H1 (cell line): ENCODE measurements at regions not wholly inside any gene's neighbourhood (a gene's known extent, or its start where the extent isn't known, plus 50 kb on each side); places are given as distances from the start of the nearest gene placed in this dataset.

Experiments
- BACH1 ChIP-seq: IDR thresholded peaks from 2 replicates; pipeline ENCODE4 v1.6.1; 2012; ENCODE audit warnings: low read length, improper control_type of control experiment
- CHD2 ChIP-seq: IDR thresholded peaks from 2 replicates; pipeline ENCODE4 v1.6.1; 2012; ENCODE audit warnings: low read length, improper control_type of control experiment
- CTCF ChIP-seq, 3 experiments: IDR thresholded peaks; 1 replicate in 2 of 3; 2 replicates in 1 of 3; pipeline versions ENCODE4 v1.5.1 to v1.6.1; 2011; ENCODE audit warnings: low read length in 3 of 3, mild to moderate bottlenecking in 3 of 3, inconsistent platforms in 2 of 3, low read depth in 1 of 3, moderate library complexity in 1 of 3; ENCODE audit not compliant: insufficient read depth in 1 of 3; ENCODE audit errors: control extremely low read depth in 1 of 3
- EZH2 ChIP-seq: fragments of 200-600 bp; sonication (generic); IDR thresholded peaks from 2 replicates; pipeline ENCODE4 v1.7.1; 2012; ENCODE audit warnings: low read depth, mild to moderate bottlenecking, moderate library complexity, low read length, inconsistent platforms; ENCODE audit not compliant: severe bottlenecking
- GABPA ChIP-seq: IDR thresholded peaks from 2 replicates; pipeline ENCODE4 v1.6.1; 2011; ENCODE audit warnings: mild to moderate bottlenecking, low read length, moderate library complexity, borderline replicate concordance; ENCODE audit not compliant: insufficient read depth
- HDAC2 ChIP-seq, 2 experiments: fragments of 300-600 bp in 1 of 2; sonication (generic) in 1 of 2; IDR thresholded peaks; 2 replicates each; pipeline ENCODE4 v1.6.1; 2011 to 2012; ENCODE audit warnings: low read depth in 2 of 2, low read length in 2 of 2, mild to moderate bottlenecking in 2 of 2, moderate library complexity in 2 of 2, borderline replicate concordance in 1 of 2, inconsistent platforms in 1 of 2
- KDM5A ChIP-seq: fragments of 200-600 bp; IDR thresholded peaks from 2 replicates; pipeline ENCODE4 v1.7.1; 2012; ENCODE audit warnings: mild to moderate bottlenecking, low read length, inconsistent platforms, mixed read lengths
- POLR2AphosphoS5 ChIP-seq: IDR thresholded peaks from 2 replicates; pipeline ENCODE4 v1.6.1; 2011; ENCODE audit warnings: low read depth, low read length
- SIRT6 ChIP-seq: IDR thresholded peaks from one replicate; pipeline ENCODE4 v1.7.1; 2012; ENCODE audit warnings: low read length, inconsistent platforms
- SP1 ChIP-seq: IDR thresholded peaks from 2 replicates; pipeline ENCODE4 v1.6.1; 2011; ENCODE audit warnings: low read depth, low read length
- YY1 ChIP-seq: IDR thresholded peaks from 2 replicates; pipeline ENCODE4 v1.6.1; 2011; ENCODE audit warnings: low read depth, mild to moderate bottlenecking, low read length

- TF ChIP-seq SIRT6 (no peak), HDAC2 (IDR thresholded peaks at IDR 0.05; ENCODE audit: borderline replicate concordance in 1 of 2, low read depth in 2 of 2, low read length in 2 of 2) (no peak), CTCF (IDR thresholded peaks at IDR 0.05; ENCODE audit: control extremely low read depth in 1 of 3, insufficient read depth in 1 of 3, low read depth in 1 of 3, low read length in 3 of 3) (no peak), EZH2 (no peak), CHD2 (no peak), GABPA (no peak), BACH1 (no peak), YY1 (no peak), SP1 (no peak), KDM5A (no peak), POLR2AphosphoS5 (no peak)
Measured at GRCh38 chr7:130948822-130949221, 214.8 kb upstream of the KLF14 start.
